NCI-H1048 (cell line): ENCODE measurements at regions not wholly inside any gene's neighbourhood (a gene's known extent, or its start where the extent isn't known, plus 50 kb on each side); places are given as distances from the start of the nearest gene placed in this dataset.
"Not testable (repeated sequence)": the region's sequence is repeated elsewhere in the genome, so short reads cannot be mapped to it uniquely, and the experiment has no call there.

ENCODE experiments used
- DNase-seq: peaks from one replicate; lab custom pipeline; 2025; lab: John Stamatoyannopoulos, UW

GRCh38 chr2:212871597-212871996, 279.8 kb downstream of the IKZF2 start:
- no peak for DNase-seq

- no peak for DNase-seq
These were observed 287.2 kb downstream of the IKZF2 start for GRCh38 chr2:212864186-212864585.

GRCh38 chr2:212863185-212863588, 288.2 kb downstream of the IKZF2 start:
- DNase-seq: no peak

- DNase-seq: no peak
These were observed 292.9 kb downstream of the IKZF2 start for GRCh38 chr2:212858496-212858895.

- DNase-seq: no peak
These were observed 296.6 kb downstream of the IKZF2 start for GRCh38 chr2:212854771-212855170.

GRCh38 chr2:212854116-212854515, 297.3 kb downstream of the IKZF2 start:
- DNase-seq: no peak

GRCh38 chr2:212845941-212846340, 305.5 kb downstream of the IKZF2 start:
- DNase-seq: no peak

GRCh38 chr2:212843409-212844199, 305.0 kb upstream of the ERBB4 start:
- DNase-seq: no peak

GRCh38 chr2:212842544-212843185, 304.1 kb upstream of the ERBB4 start:
- no peak for DNase-seq

GRCh38 chr2:212841460-212841859, 302.9 kb upstream of the ERBB4 start:
- DNase-seq: no peak

GRCh38 chr2:212832211-212833195, 293.9 kb upstream of the ERBB4 start:
- DNase-seq: no peak

GRCh38 chr2:212831671-212832199, 293.1 kb upstream of the ERBB4 start:
- DNase-seq: no peak

GRCh38 chr2:212816267-212816666, 277.7 kb upstream of the ERBB4 start:
- DNase-seq: no peak

GRCh38 chr2:212815453-212815852, 276.9 kb upstream of the ERBB4 start:
- no peak for DNase-seq

- DNase-seq: no peak
These were observed 276.3 kb upstream of the ERBB4 start for GRCh38 chr2:212814941-212815340.

- no peak for DNase-seq
These were observed 273.3 kb upstream of the ERBB4 start for GRCh38 chr2:212811921-212812320.

GRCh38 chr2:212811036-212811805, 272.6 kb upstream of the ERBB4 start:
- DNase-seq: no peak

GRCh38 chr2:212797484-212798205, 259.0 kb upstream of the ERBB4 start:
- no peak for DNase-seq

GRCh38 chr2:212794471-212794870, 255.9 kb upstream of the ERBB4 start:
- no peak for DNase-seq

GRCh38 chr2:212791569-212791968, 253.0 kb upstream of the ERBB4 start:
- DNase-seq: no peak

- not testable (repeated sequence) for DNase-seq
These were observed 247.5 kb upstream of the ERBB4 start for GRCh38 chr2:212786088-212786487.
